MCF 10A (cell line): ENCODE measurements at regions not wholly inside any gene's neighbourhood (a gene's known extent, or its start where the extent isn't known, plus 50 kb on each side); places are given as distances from the start of the nearest gene placed in this dataset.

Experiments
- BruUV-seq: library from RNA; stranded (reverse); fragments of 400-500 nt; replicated peaks from 2 replicates; lab custom pipeline; 2021; lab: Mats Ljungman, UMichigan
- CTCF ChIA-PET: fragments of 300-600 bp; sonication (Branson Sonifier 250); formaldehyde crosslinking; extraction: SDS; loops from one replicate; lab custom pipeline; 2021; ENCODE audit warnings: antibody characterized with exemption, inconsistent platforms; lab: Yijun Ruan, JAX
- POLR2A ChIA-PET: fragments of 300-600, 350-650 bp; sonication (Branson Sonifier 250); formaldehyde crosslinking; extraction: SDS; loops from one replicate; lab custom pipeline; 2020; ENCODE audit warnings: antibody characterized with exemption, inconsistent platforms; lab: Yijun Ruan, JAX
- DNase-seq: peaks from one replicate; pipeline ENCODE4 v3.0.0-alpha.2; 2018; ENCODE audit not compliant: unreplicated experiment
- H3K27ac Mint-ChIP-seq: one replicate; pipeline ENCODE4 v1.8.0; 2022; ENCODE audit warnings: mild to moderate bottlenecking, low read depth, mixed read lengths; ENCODE audit not compliant: unreplicated experiment
- H3K27me3 Mint-ChIP-seq: one replicate; pipeline ENCODE4 v1.8.0; 2022; ENCODE audit warnings: mixed read lengths; ENCODE audit not compliant: insufficient read depth, unreplicated experiment
- H3K36me3 Mint-ChIP-seq: one replicate; pipeline ENCODE4 v1.8.0; 2022; ENCODE audit warnings: mild to moderate bottlenecking, moderate library complexity, mixed read lengths; ENCODE audit not compliant: insufficient read depth, unreplicated experiment
- H3K4me1 Mint-ChIP-seq: one replicate; pipeline ENCODE4 v1.8.0; 2022; ENCODE audit warnings: mixed read lengths; ENCODE audit not compliant: insufficient read depth, unreplicated experiment
- H3K4me3 Mint-ChIP-seq: one replicate; pipeline ENCODE4 v1.8.0; 2022; ENCODE audit warnings: mild to moderate bottlenecking, moderate library complexity, mixed read lengths; ENCODE audit not compliant: unreplicated experiment
- H3K9me3 Mint-ChIP-seq: one replicate; pipeline ENCODE4 v1.8.0; 2022; ENCODE audit warnings: mixed read lengths; ENCODE audit not compliant: unreplicated experiment
- intact Hi-C: fragments of 100-400 bp; cut with micrococcal nuclease; formaldehyde crosslinking; loops from 2 replicates; pipeline ENCODE4 v1.14.1; 2022
- TF ChIP-seq, protein P1 (sequence below): fragments of 200-600 bp; IDR thresholded peaks from one replicate; pipeline ENCODE4 v1.8.0; 2022; ENCODE audit warnings: antibody characterized with exemption, mild to moderate bottlenecking; ENCODE audit not compliant: unreplicated experiment

DNA sequence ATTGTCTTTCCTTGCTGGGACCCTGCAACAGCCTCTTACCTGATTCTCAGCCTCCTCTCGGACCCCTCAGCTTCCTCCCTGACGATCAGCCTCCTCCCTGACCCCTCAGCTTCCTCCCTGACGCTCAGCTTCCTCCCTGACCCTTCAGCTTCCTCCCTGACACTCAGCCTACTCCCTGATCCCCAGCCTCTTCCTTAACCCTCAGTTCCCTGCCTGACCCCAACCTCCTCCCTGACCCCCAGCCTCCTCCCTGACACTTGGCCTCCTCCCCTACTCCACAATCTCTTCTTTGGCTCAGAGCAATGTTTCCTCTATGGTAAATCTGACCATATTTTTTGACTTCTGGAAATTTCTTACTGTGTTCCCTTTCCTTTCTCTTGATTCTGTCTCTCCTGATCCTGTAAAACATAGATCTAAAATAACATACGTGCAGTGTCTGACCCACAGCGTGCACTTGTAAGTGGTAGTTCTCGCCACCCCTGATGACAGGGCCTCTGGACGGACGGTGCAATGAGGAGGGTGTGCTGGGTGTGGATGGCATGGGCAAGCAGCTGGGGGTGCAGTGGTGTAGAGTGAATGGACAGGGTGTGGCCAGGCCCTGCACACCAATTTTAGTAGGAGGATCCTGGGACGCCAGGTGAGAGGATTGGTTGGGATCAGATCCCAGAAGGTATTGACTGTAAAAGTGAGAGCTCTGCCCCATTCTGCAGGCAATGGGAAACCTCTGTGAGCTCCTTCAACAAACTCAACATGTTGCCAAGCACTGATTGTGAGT lies 264.1 kb downstream of the FOXD2 start:
- Mint-ChIP-seq H3K36me3 (no peaks in the 10 kb centered on the region), H3K27me3 (no peaks in the 10 kb centered on the region), H3K4me1 (no peaks in the 10 kb centered on the region), H3K27ac (no peak overlapping the region), H3K9me3 (no peaks in the 10 kb centered on the region), H3K4me3 (no peak overlapping the region)
- intact Hi-C loops: no loop called here
- ChIA-PET POLR2A (interaction anchor here (0.6 kb wide), 2 partner anchors 364 to 523 kb away, joined by 3 to 4 read pairs; no protein-coding TSS in a partner anchor), CTCF (interaction anchor here (0.6 to 29.6 kb wide), 7 partner anchors 19 to 312 kb away, joined by 3 to 696 read pairs (median 3); partner anchors contain the start of gene FOXD2)
- no peak for DNase-seq
- TF ChIP-seq, protein P1, sequence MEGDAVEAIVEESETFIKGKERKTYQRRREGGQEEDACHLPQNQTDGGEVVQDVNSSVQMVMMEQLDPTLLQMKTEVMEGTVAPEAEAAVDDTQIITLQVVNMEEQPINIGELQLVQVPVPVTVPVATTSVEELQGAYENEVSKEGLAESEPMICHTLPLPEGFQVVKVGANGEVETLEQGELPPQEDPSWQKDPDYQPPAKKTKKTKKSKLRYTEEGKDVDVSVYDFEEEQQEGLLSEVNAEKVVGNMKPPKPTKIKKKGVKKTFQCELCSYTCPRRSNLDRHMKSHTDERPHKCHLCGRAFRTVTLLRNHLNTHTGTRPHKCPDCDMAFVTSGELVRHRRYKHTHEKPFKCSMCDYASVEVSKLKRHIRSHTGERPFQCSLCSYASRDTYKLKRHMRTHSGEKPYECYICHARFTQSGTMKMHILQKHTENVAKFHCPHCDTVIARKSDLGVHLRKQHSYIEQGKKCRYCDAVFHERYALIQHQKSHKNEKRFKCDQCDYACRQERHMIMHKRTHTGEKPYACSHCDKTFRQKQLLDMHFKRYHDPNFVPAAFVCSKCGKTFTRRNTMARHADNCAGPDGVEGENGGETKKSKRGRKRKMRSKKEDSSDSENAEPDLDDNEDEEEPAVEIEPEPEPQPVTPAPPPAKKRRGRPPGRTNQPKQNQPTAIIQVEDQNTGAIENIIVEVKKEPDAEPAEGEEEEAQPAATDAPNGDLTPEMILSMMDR: no peak
- no TSS peak for BruUV-seq

DNA sequence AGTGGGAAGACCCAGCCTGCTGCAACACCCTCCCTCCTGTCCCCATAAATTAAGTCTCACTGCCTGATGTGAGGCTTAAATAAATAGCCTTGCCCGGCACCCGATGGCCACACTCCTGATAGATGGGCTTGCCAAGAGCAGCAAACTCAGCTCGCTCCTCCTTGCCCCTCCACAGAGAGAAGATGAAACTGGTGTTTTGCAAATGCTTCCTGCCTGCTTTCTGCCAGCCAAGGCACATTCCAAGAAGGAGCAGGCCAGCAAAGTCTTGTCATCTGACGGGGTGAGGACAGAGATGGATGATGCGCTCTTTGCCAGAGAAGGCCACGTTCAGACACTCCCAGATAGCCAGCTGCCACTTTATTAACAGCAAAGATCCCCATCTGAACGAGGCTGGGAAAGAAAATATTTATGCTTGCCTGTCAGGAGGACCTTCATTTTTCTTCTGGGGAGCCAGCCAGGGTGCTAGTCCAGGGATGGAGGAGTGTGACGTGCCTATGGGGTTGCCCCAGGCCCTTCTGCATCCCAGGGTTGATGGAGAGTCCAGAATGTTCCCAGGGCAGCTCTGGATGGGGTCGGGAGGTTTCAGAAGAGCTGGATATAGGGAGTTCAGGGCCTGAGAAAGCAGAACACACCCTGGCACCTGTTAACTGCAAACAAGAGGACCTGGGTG lies 265.4 kb downstream of the FOXD2 start:
- no peak for DNase-seq
- TF ChIP-seq, protein P1: no peak
- Mint-ChIP-seq H3K36me3 (no peaks in the 10 kb centered on the region), H3K4me3 (no peak overlapping the region), H3K9me3 (no peaks in the 10 kb centered on the region), H3K27ac (no peak overlapping the region), H3K4me1 (no peaks in the 10 kb centered on the region), H3K27me3 (peaks cover 7% of the 10 kb centered on the region)
- intact Hi-C loops: no loop called here
- no TSS peak for BruUV-seq
- POLR2A ChIA-PET: interaction anchor here (0.5 to 0.7 kb wide), 2 partner anchors 267 to 407 kb away, joined by 3 to 4 read pairs; no protein-coding TSS in a partner anchor
- CTCF ChIA-PET: interaction anchor here (0.5 to 29.6 kb wide), 9 partner anchors 11 to 339 kb away, joined by 3 to 696 read pairs (median 5); partner anchors contain the start of gene FOXD2

GRCh38 chr1:47703981-47704596 lies 266.2 kb downstream of the FOXD2 start:
- ChIA-PET POLR2A (interaction anchor here (0.5 kb wide), 1 partner anchor 406 kb away, joined by 4 read pairs; no protein-coding TSS in a partner anchor), CTCF (interaction anchor here (0.5 to 29.6 kb wide), 10 partner anchors 10 to 339 kb away, joined by 3 to 696 read pairs (median 5); partner anchors contain the start of gene FOXD2)
- no TSS peak for BruUV-seq
- H3K36me3 Mint-ChIP-seq: no peaks in the 10 kb centered on the region
- no peak overlapping the region for H3K4me3 Mint-ChIP-seq
- no peak overlapping the region for H3K27ac Mint-ChIP-seq
- H3K27me3 Mint-ChIP-seq: peaks cover 15% of the 10 kb centered on the region
- intact Hi-C loops: loop anchor here (1.0 kb wide), 1 partner anchor 268 kb away; no protein-coding TSS in a partner anchor
- H3K9me3 Mint-ChIP-seq: no peaks in the 10 kb centered on the region
- TF ChIP-seq, protein P1: peak; percentile 21
- peak; percentile 66 for DNase-seq
- H3K4me1 Mint-ChIP-seq: no peaks in the 10 kb centered on the region
